DOHH2 (cell line): ENCODE measurements at regions not wholly inside any gene's neighbourhood (a gene's known extent, or its start where the extent isn't known, plus 50 kb on each side); places are given as distances from the start of the nearest gene placed in this dataset.

Experiments used
- H3F3A ChIP-seq: fragments of 200-600 bp; sonication (generic), shearing (Covaris generic); 2 replicates; pipeline ENCODE4 v1.6.0; 2016; ENCODE audit warnings: antibody characterized with exemption, mild to moderate bottlenecking; ENCODE audit not compliant: control insufficient read depth, insufficient read depth
- H3K27ac ChIP-seq: fragments of 200-600 bp; sonication (generic); 2 replicates; pipeline ENCODE4 v1.5.1; 2014; ENCODE audit warnings: low read depth, mild to moderate bottlenecking, low read length, moderate library complexity
- H3K27me3 ChIP-seq: fragments of 200-600 bp; sonication (generic); 2 replicates; pipeline ENCODE4 v1.6.1; 2014; ENCODE audit warnings: mild to moderate bottlenecking, low read length, mixed read lengths; ENCODE audit not compliant: control insufficient read depth
- H3K36me3 ChIP-seq: fragments of 200-600 bp; sonication (generic); 2 replicates; pipeline ENCODE4 v1.6.1; 2014; ENCODE audit warnings: mild to moderate bottlenecking, low read length, moderate library complexity, mixed read lengths; ENCODE audit not compliant: control insufficient read depth
- H3K4me1 ChIP-seq: fragments of 200-600 bp; sonication (generic); 2 replicates; pipeline ENCODE4 v1.6.1; 2014; ENCODE audit warnings: mild to moderate bottlenecking, low read length, mixed read lengths; ENCODE audit not compliant: control insufficient read depth
- H3K4me2 ChIP-seq: fragments of 200-600 bp; sonication (generic); 2 replicates; pipeline ENCODE4 v1.6.0; 2014; ENCODE audit warnings: mild to moderate bottlenecking, low read length, moderate library complexity
- H3K4me3 ChIP-seq: fragments of 200-600 bp; sonication (generic); 2 replicates; pipeline ENCODE4 v1.5.1; 2014; ENCODE audit warnings: mild to moderate bottlenecking, low read length, mixed read lengths
- H3K79me2 ChIP-seq: fragments of 200-600 bp; sonication (generic); 2 replicates; pipeline ENCODE4 v1.6.1; 2014; ENCODE audit warnings: mild to moderate bottlenecking, low read length, mixed read lengths; ENCODE audit not compliant: control insufficient read depth
- H3K9me2 ChIP-seq: fragments of 200-600 bp; sonication (generic); replicated peaks from 2 replicates; pipeline ENCODE4 v1.6.1; 2014; ENCODE audit warnings: mild to moderate bottlenecking, low read length, mixed read lengths; ENCODE audit not compliant: control insufficient read depth
- H3K9me3 ChIP-seq: fragments of 200-600 bp; sonication (generic); 2 replicates; pipeline ENCODE4 v1.6.1; 2014; ENCODE audit warnings: antibody characterized with exemption, low read length, mixed read lengths; ENCODE audit not compliant: control insufficient read depth, insufficient read depth
- H4K20me1 ChIP-seq: fragments of 200-600 bp; sonication (generic); 2 replicates; pipeline ENCODE4 v1.6.0; 2014; ENCODE audit warnings: low read depth, mild to moderate bottlenecking, antibody characterized with exemption, low read length, moderate library complexity; ENCODE audit not compliant: control insufficient read depth, insufficient read depth
- EZH2phosphoT487 ChIP-seq: fragments of 200-600 bp; sonication (generic); IDR thresholded peaks from 2 replicates; pipeline ENCODE4 v1.6.1; 2017; ENCODE audit warnings: borderline replicate concordance, mild to moderate bottlenecking, antibody characterized with exemption, low read length, moderate library complexity, mixed read lengths
- TF ChIP-seq, protein P1 (sequence below): fragments of 200-600 bp; sonication (generic); IDR thresholded peaks from one replicate; pipeline ENCODE4 v1.5.1; 2014; ENCODE audit warnings: antibody characterized with exemption, mild to moderate bottlenecking, low read depth, low read length; ENCODE audit not compliant: poor library complexity, severe bottlenecking

GRCh38 chr4:11548597-11549082, 119.9 kb upstream of the HS3ST1 start:
- Histone ChIP-seq H3K79me2 (no peaks in the 10 kb centered on the region), H3K4me1 (no peaks in the 10 kb centered on the region), H3K4me3 (no peak overlapping the region), H3K27ac (no peak overlapping the region), H3K27me3 (no peaks in the 10 kb centered on the region), H3K36me3 (no peaks in the 10 kb centered on the region), H3F3A (no peaks in the 10 kb centered on the region), H4K20me1 (no peaks in the 10 kb centered on the region), H3K9me2 (no peaks in the 10 kb centered on the region), H3K4me2 (no peak overlapping the region), H3K9me3 (no peaks in the 10 kb centered on the region)
- no peak for TF ChIP-seq EZH2phosphoT487
- TF ChIP-seq, protein P1, sequence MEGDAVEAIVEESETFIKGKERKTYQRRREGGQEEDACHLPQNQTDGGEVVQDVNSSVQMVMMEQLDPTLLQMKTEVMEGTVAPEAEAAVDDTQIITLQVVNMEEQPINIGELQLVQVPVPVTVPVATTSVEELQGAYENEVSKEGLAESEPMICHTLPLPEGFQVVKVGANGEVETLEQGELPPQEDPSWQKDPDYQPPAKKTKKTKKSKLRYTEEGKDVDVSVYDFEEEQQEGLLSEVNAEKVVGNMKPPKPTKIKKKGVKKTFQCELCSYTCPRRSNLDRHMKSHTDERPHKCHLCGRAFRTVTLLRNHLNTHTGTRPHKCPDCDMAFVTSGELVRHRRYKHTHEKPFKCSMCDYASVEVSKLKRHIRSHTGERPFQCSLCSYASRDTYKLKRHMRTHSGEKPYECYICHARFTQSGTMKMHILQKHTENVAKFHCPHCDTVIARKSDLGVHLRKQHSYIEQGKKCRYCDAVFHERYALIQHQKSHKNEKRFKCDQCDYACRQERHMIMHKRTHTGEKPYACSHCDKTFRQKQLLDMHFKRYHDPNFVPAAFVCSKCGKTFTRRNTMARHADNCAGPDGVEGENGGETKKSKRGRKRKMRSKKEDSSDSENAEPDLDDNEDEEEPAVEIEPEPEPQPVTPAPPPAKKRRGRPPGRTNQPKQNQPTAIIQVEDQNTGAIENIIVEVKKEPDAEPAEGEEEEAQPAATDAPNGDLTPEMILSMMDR: no peak

GRCh38 chr4:11546391-11547175, 117.9 kb upstream of the HS3ST1 start:
- H4K20me1 ChIP-seq: no peaks in the 10 kb centered on the region
- no peaks in the 10 kb centered on the region for H3K79me2 ChIP-seq
- H3K4me3 ChIP-seq: no peak overlapping the region
- no peaks in the 10 kb centered on the region for H3F3A ChIP-seq
- no peaks in the 10 kb centered on the region for H3K4me1 ChIP-seq
- no peaks in the 10 kb centered on the region for H3K36me3 ChIP-seq
- H3K27me3 ChIP-seq: no peaks in the 10 kb centered on the region
- H3K9me3 ChIP-seq: no peaks in the 10 kb centered on the region
- no peaks in the 10 kb centered on the region for H3K9me2 ChIP-seq
- no peak overlapping the region for H3K27ac ChIP-seq
- TF ChIP-seq, protein P1: no peak
- no peak for TF ChIP-seq EZH2phosphoT487
- no peak overlapping the region for H3K4me2 ChIP-seq

DNA sequence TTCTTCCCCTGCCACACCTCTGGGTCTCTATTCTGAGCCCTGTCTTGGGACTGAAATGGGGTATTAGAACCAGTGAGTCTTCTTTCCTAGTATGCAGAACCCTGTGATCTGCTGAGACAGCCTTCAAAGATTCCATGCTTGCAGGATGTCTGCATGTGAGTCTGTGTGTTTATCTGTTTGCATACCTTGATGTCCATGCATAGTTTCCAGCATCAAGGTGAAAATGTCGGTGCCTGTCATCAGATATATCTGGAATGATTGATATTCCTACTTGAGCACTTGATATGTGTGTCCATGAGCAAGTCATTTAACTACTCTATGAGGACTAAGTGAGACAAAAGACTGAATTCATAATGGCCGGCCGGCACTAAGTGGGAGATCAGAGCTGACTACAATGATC, 117.0 kb upstream of the HS3ST1 start:
- Histone ChIP-seq H3K4me1 (no peaks in the 10 kb centered on the region), H3K4me3 (no peak overlapping the region), H3K9me2 (no peaks in the 10 kb centered on the region), H3K79me2 (no peaks in the 10 kb centered on the region), H3F3A (no peaks in the 10 kb centered on the region), H3K36me3 (no peaks in the 10 kb centered on the region), H3K9me3 (no peaks in the 10 kb centered on the region), H3K4me2 (no peak overlapping the region), H3K27me3 (no peaks in the 10 kb centered on the region), H3K27ac (no peak overlapping the region), H4K20me1 (no peaks in the 10 kb centered on the region)
- TF ChIP-seq EZH2phosphoT487: no peak
- TF ChIP-seq, protein P1: no peak
